GM12891 (cell line): ENCODE measurements at regions not wholly inside any gene's neighbourhood (a gene's known extent, or its start where the extent isn't known, plus 50 kb on each side); places are given as distances from the start of the nearest gene placed in this dataset.

ENCODE experiments used
- POLR2A ChIP-seq: IDR thresholded peaks from 2 replicates; pipeline ENCODE4 v1.6.1; 2011; ENCODE audit warnings: low read depth, low read length, control low read depth
- POLR2AphosphoS5 ChIP-seq: IDR thresholded peaks from 2 replicates; pipeline ENCODE4 v1.6.1; 2011; ENCODE audit warnings: low read depth, low read length, control low read depth
- POU2F2 ChIP-seq: IDR thresholded peaks from 2 replicates; pipeline ENCODE4 v1.6.1; 2011; ENCODE audit warnings: low read depth, mild to moderate bottlenecking, control low read depth, low read length, moderate library complexity
- TAF1 ChIP-seq: IDR thresholded peaks from 2 replicates; pipeline ENCODE4 v1.6.1; 2011; ENCODE audit warnings: low read depth, low read length, control low read depth

GRCh38 chr5:62729675-62730074 lies 151.1 kb downstream of the LRRC70 start:
- TF ChIP-seq POLR2AphosphoS5, result no peak
- no peak for TF ChIP-seq POLR2A
- TF ChIP-seq TAF1, result no peak
- TF ChIP-seq POU2F2, result no peak
